Liver (tissue), 8 donors: ENCODE measurements at regions not wholly inside any gene's neighbourhood (a gene's known extent, or its start where the extent isn't known, plus 50 kb on each side); places are given as distances from the start of the nearest gene placed in this dataset.

Source experiments
- DNase-seq: peaks from one replicate; pipeline ENCODE4 v3.0.0-alpha.2; 2017; ENCODE audit warnings: low spot score
- H3K27ac ChIP-seq, 2 donors: one replicate each; pipeline ENCODE4 v1.7.0; 2013; ENCODE audit warnings: inconsistent platforms in 2 of 2, low read length in 2 of 2, control low read depth in 1 of 2, low read depth in 1 of 2, mild to moderate bottlenecking in 1 of 2
- H3K27me3 ChIP-seq, 4 donors: one replicate each; pipeline versions ENCODE4 v1.6.1 to v1.7.0; 2013; ENCODE audit warnings: low read length in 3 of 4, inconsistent platforms in 1 of 4, mild to moderate bottlenecking in 1 of 4, moderate library complexity in 1 of 4; ENCODE audit not compliant: control insufficient read depth in 4 of 4, insufficient read depth in 4 of 4
- H3K36me3 ChIP-seq, 4 donors: one replicate each; pipeline versions ENCODE4 v1.6.1 to v1.7.0; 2013; ENCODE audit warnings: low read length in 3 of 4, mild to moderate bottlenecking in 3 of 4, low read depth in 1 of 4, moderate library complexity in 1 of 4; ENCODE audit not compliant: control insufficient read depth in 4 of 4, insufficient read depth in 3 of 4
- H3K4me1 ChIP-seq, 4 donors: one replicate each; pipeline versions ENCODE4 v1.6.1 to v1.7.0; 2013; ENCODE audit warnings: low read length in 3 of 4, mild to moderate bottlenecking in 3 of 4, moderate library complexity in 1 of 4; ENCODE audit not compliant: control insufficient read depth in 4 of 4, insufficient read depth in 4 of 4
- H3K4me3 ChIP-seq, 3 donors: one replicate each; pipeline versions ENCODE4 v1.6.1 to v1.7.0; 2013; ENCODE audit warnings: low read length in 3 of 3, control low read depth in 1 of 3, low read depth in 1 of 3, mild to moderate bottlenecking in 1 of 3
- H3K9ac ChIP-seq, 2 donors: one replicate each; pipeline ENCODE4 v1.7.0; 2013; ENCODE audit warnings: low read length in 2 of 2, mild to moderate bottlenecking in 2 of 2, moderate library complexity in 2 of 2, control low read depth in 1 of 2, low read depth in 1 of 2
- H3K9me3 ChIP-seq, 4 donors: one replicate each; pipeline versions ENCODE4 v1.6.1 to v1.7.0; 2013; ENCODE audit warnings: low read length in 3 of 4; ENCODE audit not compliant: control insufficient read depth in 4 of 4
- FOXA1 ChIP-seq: IDR thresholded peaks from 2 replicates; pipeline ENCODE4 v1.6.1; 2016; ENCODE audit warnings: antibody characterized with exemption
- FOXA2 ChIP-seq: IDR thresholded peaks from 2 replicates; pipeline ENCODE4 v1.6.1; 2016; ENCODE audit warnings: antibody characterized with exemption
- GABPA ChIP-seq, 2 donors: IDR thresholded peaks in 1 of 2; conservative IDR thresholded peaks in 1 of 2; 2 replicates each; pipeline ENCODE4 v1.6.1; 2016; ENCODE audit warnings: antibody characterized with exemption in 2 of 2, mild to moderate bottlenecking in 1 of 2, moderate library complexity in 1 of 2
- HNF4A ChIP-seq, 2 donors: conservative IDR thresholded peaks; 2 replicates each; pipeline ENCODE4 v1.6.1; 2016; ENCODE audit warnings: antibody characterized with exemption in 2 of 2, mild to moderate bottlenecking in 2 of 2
- HNF4G ChIP-seq: IDR thresholded peaks from 2 replicates; pipeline ENCODE4 v1.6.1; 2016; ENCODE audit warnings: antibody characterized with exemption
- JUND ChIP-seq, 2 donors: IDR thresholded peaks; 2 replicates each; pipeline ENCODE4 v1.6.1; 2016; ENCODE audit warnings: antibody characterized with exemption in 2 of 2
- NR2F2 ChIP-seq: IDR thresholded peaks from 2 replicates; pipeline ENCODE4 v1.6.1; 2016; ENCODE audit warnings: antibody characterized with exemption
- RAD21 ChIP-seq, 2 donors: IDR thresholded peaks; 2 replicates each; pipeline ENCODE4 v1.6.1; 2016; ENCODE audit warnings: antibody characterized with exemption in 2 of 2, mild to moderate bottlenecking in 2 of 2
- RXRA ChIP-seq, 2 donors: IDR thresholded peaks; 2 replicates each; pipeline ENCODE4 v1.6.1; 2017 to 2018; ENCODE audit warnings: antibody characterized with exemption in 2 of 2, mild to moderate bottlenecking in 1 of 2
- SP1 ChIP-seq: IDR thresholded peaks from 2 replicates; pipeline ENCODE4 v1.6.1; 2018; ENCODE audit warnings: antibody characterized with exemption, mild to moderate bottlenecking
- TAF1 ChIP-seq: conservative IDR thresholded peaks from 2 replicates; pipeline ENCODE4 v1.6.1; 2016; ENCODE audit warnings: antibody characterized with exemption, mild to moderate bottlenecking
- YY1 ChIP-seq: IDR thresholded peaks from 2 replicates; pipeline ENCODE4 v1.6.1; 2016; ENCODE audit warnings: antibody characterized with exemption, mild to moderate bottlenecking
- WGBS: extraction: QIAGEN DNeasy Blood & Tissue Kit; methylation state at CpG from one replicate; pipeline ENCODE4 v1.1.7; 2013; 5-methylcytosine and 5-hydroxymethylcytosine counted together
- TF ChIP-seq, protein P1 (sequence below): IDR thresholded peaks from 2 replicates; pipeline ENCODE4 v1.6.1; 2016; ENCODE audit warnings: antibody characterized with exemption, mild to moderate bottlenecking
- TF ChIP-seq, protein P2 (sequence below): IDR thresholded peaks from 2 replicates; pipeline ENCODE4 v1.6.1; 2016; ENCODE audit warnings: antibody characterized with exemption
- TF ChIP-seq, protein P3 (sequence below): IDR thresholded peaks from 2 replicates; pipeline ENCODE4 v1.6.1; 2016; ENCODE audit warnings: antibody characterized with exemption
- TF ChIP-seq, protein P4 (sequence below): fragments of 150-350 bp; IDR thresholded peaks from 2 replicates; pipeline ENCODE4 v1.5.1; 2017; ENCODE audit warnings: improper control_type of control experiment, low read depth, low read length; ENCODE audit not compliant: missing input control
- TF ChIP-seq, protein P5 (sequence below): IDR thresholded peaks from 2 replicates; pipeline ENCODE4 v1.6.1; 2016; ENCODE audit warnings: antibody characterized with exemption
- donor health status: healthy.
- donor health status: healthy.
- donor health status: healthy.
- donor health status: healthy.
- donor health status: healthy.

DNA sequence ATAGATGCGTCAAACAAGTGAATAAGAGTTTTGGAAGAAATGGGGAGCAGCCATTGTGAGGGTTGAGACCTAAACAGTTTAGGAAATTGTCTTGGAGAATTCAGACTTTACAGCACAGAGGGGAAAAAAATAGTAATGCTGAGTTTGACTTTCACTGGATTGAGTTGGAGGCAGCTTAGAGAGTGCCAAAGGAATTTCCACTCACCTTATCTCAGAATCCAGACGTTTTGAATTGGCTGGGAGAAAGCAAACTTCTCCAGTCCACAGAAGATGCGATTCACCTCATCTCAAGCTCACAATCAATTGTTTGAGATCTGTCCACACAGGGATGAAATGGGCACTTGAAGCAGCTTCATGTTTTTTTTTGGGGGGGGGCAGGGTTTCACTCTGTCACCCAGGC lies 663.5 kb upstream of the SALL1 start:
- no peak for DNase-seq
- Histone ChIP-seq H3K27me3 (no peaks in the 10 kb centered on the region), H3K4me1 (no peaks in the 10 kb centered on the region), H3K27ac (no peak overlapping the region), H3K4me3 (no peak overlapping the region), H3K36me3 (no peaks in the 10 kb centered on the region), H3K9ac (no peak overlapping the region), H3K9me3 (peaks cover 0 to 2% (median 0%) of the 10 kb centered on the region in 4 donors)
- 43% methylated on average over 3 of the region's 3 CpGs for WGBS
- no peak for TF ChIP-seq HNF4G
- TF ChIP-seq FOXA1, result no peak
- TF ChIP-seq, protein P1, sequence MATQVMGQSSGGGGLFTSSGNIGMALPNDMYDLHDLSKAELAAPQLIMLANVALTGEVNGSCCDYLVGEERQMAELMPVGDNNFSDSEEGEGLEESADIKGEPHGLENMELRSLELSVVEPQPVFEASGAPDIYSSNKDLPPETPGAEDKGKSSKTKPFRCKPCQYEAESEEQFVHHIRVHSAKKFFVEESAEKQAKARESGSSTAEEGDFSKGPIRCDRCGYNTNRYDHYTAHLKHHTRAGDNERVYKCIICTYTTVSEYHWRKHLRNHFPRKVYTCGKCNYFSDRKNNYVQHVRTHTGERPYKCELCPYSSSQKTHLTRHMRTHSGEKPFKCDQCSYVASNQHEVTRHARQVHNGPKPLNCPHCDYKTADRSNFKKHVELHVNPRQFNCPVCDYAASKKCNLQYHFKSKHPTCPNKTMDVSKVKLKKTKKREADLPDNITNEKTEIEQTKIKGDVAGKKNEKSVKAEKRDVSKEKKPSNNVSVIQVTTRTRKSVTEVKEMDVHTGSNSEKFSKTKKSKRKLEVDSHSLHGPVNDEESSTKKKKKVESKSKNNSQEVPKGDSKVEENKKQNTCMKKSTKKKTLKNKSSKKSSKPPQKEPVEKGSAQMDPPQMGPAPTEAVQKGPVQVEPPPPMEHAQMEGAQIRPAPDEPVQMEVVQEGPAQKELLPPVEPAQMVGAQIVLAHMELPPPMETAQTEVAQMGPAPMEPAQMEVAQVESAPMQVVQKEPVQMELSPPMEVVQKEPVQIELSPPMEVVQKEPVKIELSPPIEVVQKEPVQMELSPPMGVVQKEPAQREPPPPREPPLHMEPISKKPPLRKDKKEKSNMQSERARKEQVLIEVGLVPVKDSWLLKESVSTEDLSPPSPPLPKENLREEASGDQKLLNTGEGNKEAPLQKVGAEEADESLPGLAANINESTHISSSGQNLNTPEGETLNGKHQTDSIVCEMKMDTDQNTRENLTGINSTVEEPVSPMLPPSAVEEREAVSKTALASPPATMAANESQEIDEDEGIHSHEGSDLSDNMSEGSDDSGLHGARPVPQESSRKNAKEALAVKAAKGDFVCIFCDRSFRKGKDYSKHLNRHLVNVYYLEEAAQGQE, result no peak
- TF ChIP-seq NR2F2, result no peak
- TF ChIP-seq JUND (IDR thresholded peaks at IDR 0.05), result no peak
- TF ChIP-seq, protein P2, sequence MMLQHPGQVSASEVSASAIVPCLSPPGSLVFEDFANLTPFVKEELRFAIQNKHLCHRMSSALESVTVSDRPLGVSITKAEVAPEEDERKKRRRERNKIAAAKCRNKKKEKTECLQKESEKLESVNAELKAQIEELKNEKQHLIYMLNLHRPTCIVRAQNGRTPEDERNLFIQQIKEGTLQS, result no peak
- no peak for TF ChIP-seq RAD21 (IDR thresholded peaks at IDR 0.05)
- TF ChIP-seq GABPA (IDR thresholded peaks at IDR 0.05 in 1 of 2, conservative IDR thresholded peaks at IDR 0.05 in 1 of 2), result no peak
- TF ChIP-seq, protein P3, sequence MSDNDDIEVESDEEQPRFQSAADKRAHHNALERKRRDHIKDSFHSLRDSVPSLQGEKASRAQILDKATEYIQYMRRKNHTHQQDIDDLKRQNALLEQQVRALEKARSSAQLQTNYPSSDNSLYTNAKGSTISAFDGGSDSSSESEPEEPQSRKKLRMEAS, result no peak
- TF ChIP-seq YY1, result no peak
- TF ChIP-seq, protein P4, sequence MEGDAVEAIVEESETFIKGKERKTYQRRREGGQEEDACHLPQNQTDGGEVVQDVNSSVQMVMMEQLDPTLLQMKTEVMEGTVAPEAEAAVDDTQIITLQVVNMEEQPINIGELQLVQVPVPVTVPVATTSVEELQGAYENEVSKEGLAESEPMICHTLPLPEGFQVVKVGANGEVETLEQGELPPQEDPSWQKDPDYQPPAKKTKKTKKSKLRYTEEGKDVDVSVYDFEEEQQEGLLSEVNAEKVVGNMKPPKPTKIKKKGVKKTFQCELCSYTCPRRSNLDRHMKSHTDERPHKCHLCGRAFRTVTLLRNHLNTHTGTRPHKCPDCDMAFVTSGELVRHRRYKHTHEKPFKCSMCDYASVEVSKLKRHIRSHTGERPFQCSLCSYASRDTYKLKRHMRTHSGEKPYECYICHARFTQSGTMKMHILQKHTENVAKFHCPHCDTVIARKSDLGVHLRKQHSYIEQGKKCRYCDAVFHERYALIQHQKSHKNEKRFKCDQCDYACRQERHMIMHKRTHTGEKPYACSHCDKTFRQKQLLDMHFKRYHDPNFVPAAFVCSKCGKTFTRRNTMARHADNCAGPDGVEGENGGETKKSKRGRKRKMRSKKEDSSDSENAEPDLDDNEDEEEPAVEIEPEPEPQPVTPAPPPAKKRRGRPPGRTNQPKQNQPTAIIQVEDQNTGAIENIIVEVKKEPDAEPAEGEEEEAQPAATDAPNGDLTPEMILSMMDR, result no peak

DNA sequence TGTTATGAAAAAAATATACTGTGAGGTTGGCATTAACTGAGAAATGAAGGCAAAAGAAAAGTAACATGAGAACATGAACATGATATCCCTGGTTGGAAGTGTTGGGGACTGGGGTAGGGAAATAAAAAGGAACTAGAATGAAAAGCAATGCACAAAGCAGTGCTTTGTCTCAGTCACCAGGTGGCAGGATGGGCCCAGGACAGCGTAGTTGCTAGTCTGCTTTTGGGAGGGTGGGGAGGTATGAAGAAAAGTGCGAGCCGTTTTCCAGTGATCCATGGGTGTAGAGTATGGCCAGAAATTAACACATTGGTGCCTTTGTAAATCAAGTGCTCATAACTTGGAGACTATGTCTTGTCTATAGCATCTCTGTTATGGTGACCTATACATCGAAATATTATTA lies 662.5 kb upstream of the SALL1 start:
- 87% methylated on average over 4 of the region's 4 CpGs for WGBS
- Histone ChIP-seq H3K27ac (no peak overlapping the region), H3K9me3 (peaks cover 0 to 2% (median 0%) of the 10 kb centered on the region in 4 donors), H3K4me3 (no peak overlapping the region), H3K27me3 (no peaks in the 10 kb centered on the region), H3K9ac (no peak overlapping the region), H3K4me1 (no peaks in the 10 kb centered on the region), H3K36me3 (no peaks in the 10 kb centered on the region)
- no peak for DNase-seq
- no peak for TF ChIP-seq RXRA (IDR thresholded peaks at IDR 0.05)
- no peak for TF ChIP-seq HNF4A (conservative IDR thresholded peaks at IDR 0.05)
- no peak for TF ChIP-seq YY1
- TF ChIP-seq NR2F2, result no peak
- no peak for TF ChIP-seq FOXA2
- TF ChIP-seq, protein P5, sequence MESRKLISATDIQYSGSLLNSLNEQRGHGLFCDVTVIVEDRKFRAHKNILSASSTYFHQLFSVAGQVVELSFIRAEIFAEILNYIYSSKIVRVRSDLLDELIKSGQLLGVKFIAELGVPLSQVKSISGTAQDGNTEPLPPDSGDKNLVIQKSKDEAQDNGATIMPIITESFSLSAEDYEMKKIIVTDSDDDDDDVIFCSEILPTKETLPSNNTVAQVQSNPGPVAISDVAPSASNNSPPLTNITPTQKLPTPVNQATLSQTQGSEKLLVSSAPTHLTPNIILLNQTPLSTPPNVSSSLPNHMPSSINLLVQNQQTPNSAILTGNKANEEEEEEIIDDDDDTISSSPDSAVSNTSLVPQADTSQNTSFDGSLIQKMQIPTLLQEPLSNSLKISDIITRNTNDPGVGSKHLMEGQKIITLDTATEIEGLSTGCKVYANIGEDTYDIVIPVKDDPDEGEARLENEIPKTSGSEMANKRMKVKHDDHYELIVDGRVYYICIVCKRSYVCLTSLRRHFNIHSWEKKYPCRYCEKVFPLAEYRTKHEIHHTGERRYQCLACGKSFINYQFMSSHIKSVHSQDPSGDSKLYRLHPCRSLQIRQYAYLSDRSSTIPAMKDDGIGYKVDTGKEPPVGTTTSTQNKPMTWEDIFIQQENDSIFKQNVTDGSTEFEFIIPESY, result no peak
- TF ChIP-seq RAD21 (IDR thresholded peaks at IDR 0.05), result no peak
- TF ChIP-seq TAF1, result no peak
- TF ChIP-seq SP1, result no peak
- TF ChIP-seq, protein P1, result no peak
- TF ChIP-seq GABPA (IDR thresholded peaks at IDR 0.05 in 1 of 2, conservative IDR thresholded peaks at IDR 0.05 in 1 of 2), result no peak
- no peak for TF ChIP-seq HNF4G
- TF ChIP-seq, protein P3, result no peak
- no peak for TF ChIP-seq FOXA1
- TF ChIP-seq JUND (IDR thresholded peaks at IDR 0.05), result no peak
- TF ChIP-seq, protein P4, result no peak
